Esophagus muscularis mucosa (tissue), 4 donors: ENCODE measurements at regions not wholly inside any gene's neighbourhood (a gene's known extent, or its start where the extent isn't known, plus 50 kb on each side); places are given as distances from the start of the nearest gene placed in this dataset.

Experiments
- CTCF ChIP-seq, 3 experiments: fragments of 200-600 bp in 2 of 3; fragments of 450-650 bp in 1 of 3; sonication (generic) in 2 of 3; IDR thresholded peaks; one replicate each; pipeline ENCODE4 v1.5.1; 2017 to 2019; ENCODE audit warnings: antibody characterized with exemption in 3 of 3, mild to moderate bottlenecking in 2 of 3, moderate library complexity in 1 of 3
- EP300 ChIP-seq: sonication (generic); formaldehyde crosslinking; IDR thresholded peaks from one replicate; pipeline ENCODE4 v1.6.1; 2017; ENCODE audit warnings: antibody characterized with exemption
- POLR2A ChIP-seq: fragments of 450-650 bp; IDR thresholded peaks from one replicate; pipeline ENCODE4 v1.6.1; 2017; ENCODE audit warnings: antibody characterized with exemption, moderate library complexity, mild to moderate bottlenecking, low read depth
- POLR2AphosphoS5 ChIP-seq, 2 donors: sonication (generic); formaldehyde crosslinking; IDR thresholded peaks; one replicate each; pipeline ENCODE4 v1.6.1; 2017; ENCODE audit warnings: antibody characterized with exemption in 2 of 2

DNA sequence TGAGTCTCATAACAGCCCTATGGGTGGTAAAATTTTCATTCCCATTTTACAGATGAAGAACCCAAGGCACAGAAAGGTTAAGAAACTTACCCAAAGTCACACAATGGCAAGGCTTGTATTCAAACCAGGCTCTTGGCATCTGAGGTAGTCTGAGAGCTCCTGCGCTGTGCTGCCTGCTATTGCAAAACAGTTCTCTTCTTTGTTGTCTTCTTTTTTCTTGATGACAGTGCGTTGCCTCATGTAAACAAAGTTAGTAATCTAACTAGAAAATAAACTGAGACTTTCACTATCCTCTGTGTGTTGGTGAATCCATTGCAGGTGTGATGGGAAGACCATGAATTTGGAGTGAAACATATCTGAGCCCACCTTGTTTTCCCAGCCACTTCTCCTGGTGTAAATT lies 240.8 kb downstream of the PTEN start:
- TF ChIP-seq CTCF (IDR thresholded peaks at IDR 0.05) (no peak), POLR2A (no peak), EP300 (no peak), POLR2AphosphoS5 (IDR thresholded peaks at IDR 0.05) (no peak)
